Osteoblast (primary cell): ENCODE measurements at regions not wholly inside any gene's neighbourhood (a gene's known extent, or its start where the extent isn't known, plus 50 kb on each side); places are given as distances from the start of the nearest gene placed in this dataset.
A peak's percentile ranks its signal among the peaks of the same experiment; 100 is the strongest.

Experiments
- DNase-seq: peaks from one replicate; pipeline ENCODE4 v3.0.0; 2011; ENCODE audit warnings: low spot score, mixed read lengths; ENCODE audit not compliant: insufficient read length; ENCODE audit errors: missing footprints
- H2AFZ ChIP-seq: 2 replicates; pipeline ENCODE4 v1.6.0; 2011; ENCODE audit warnings: mild to moderate bottlenecking, low read length
- H3K27ac ChIP-seq: 2 replicates; pipeline ENCODE4 v1.5.1; 2011; ENCODE audit warnings: mild to moderate bottlenecking, low read depth, low read length, moderate library complexity
- H3K27me3 ChIP-seq: 2 replicates; pipeline ENCODE4 v1.6.0; 2012; ENCODE audit warnings: mild to moderate bottlenecking, control low read depth, inconsistent platforms, low read length, moderate library complexity; ENCODE audit not compliant: insufficient read depth
- H3K36me3 ChIP-seq: 2 replicates; pipeline ENCODE4 v1.5.1; 2011; ENCODE audit warnings: mild to moderate bottlenecking, low read length, control low read depth, moderate library complexity; ENCODE audit not compliant: insufficient read depth
- H3K4me1 ChIP-seq: 2 replicates; pipeline ENCODE4 v1.5.1; 2011; ENCODE audit warnings: mild to moderate bottlenecking, low read length, control low read depth, moderate library complexity; ENCODE audit not compliant: insufficient read depth
- H3K4me2 ChIP-seq: 2 replicates; pipeline ENCODE4 v1.6.0; 2011; ENCODE audit warnings: mild to moderate bottlenecking, low read length; ENCODE audit not compliant: insufficient read depth
- H3K4me3 ChIP-seq: fragments of 200-600 bp; sonication (generic); 3 replicates; pipeline ENCODE4 v1.5.1; 2012; ENCODE audit warnings: mild to moderate bottlenecking, low read length, inconsistent platforms; ENCODE audit not compliant: insufficient read depth
- H3K79me2 ChIP-seq: 2 replicates; pipeline ENCODE4 v1.6.0; 2012; ENCODE audit warnings: mild to moderate bottlenecking, low read length, control low read depth, inconsistent platforms; ENCODE audit not compliant: insufficient read depth
- H3K9me3 ChIP-seq: 2 replicates; pipeline ENCODE4 v1.5.1; 2011; ENCODE audit warnings: low read depth, low read length, control low read depth
- H4K20me1 ChIP-seq: 2 replicates; pipeline ENCODE4 v1.6.0; 2012; ENCODE audit warnings: mild to moderate bottlenecking, low read length, control low read depth; ENCODE audit not compliant: insufficient read depth
- TF ChIP-seq, protein P1 (sequence below): IDR thresholded peaks from 2 replicates; pipeline ENCODE4 v1.5.1; 2011; ENCODE audit warnings: mild to moderate bottlenecking, low read depth, low read length, moderate library complexity; ENCODE audit errors: extremely low read depth

DNA sequence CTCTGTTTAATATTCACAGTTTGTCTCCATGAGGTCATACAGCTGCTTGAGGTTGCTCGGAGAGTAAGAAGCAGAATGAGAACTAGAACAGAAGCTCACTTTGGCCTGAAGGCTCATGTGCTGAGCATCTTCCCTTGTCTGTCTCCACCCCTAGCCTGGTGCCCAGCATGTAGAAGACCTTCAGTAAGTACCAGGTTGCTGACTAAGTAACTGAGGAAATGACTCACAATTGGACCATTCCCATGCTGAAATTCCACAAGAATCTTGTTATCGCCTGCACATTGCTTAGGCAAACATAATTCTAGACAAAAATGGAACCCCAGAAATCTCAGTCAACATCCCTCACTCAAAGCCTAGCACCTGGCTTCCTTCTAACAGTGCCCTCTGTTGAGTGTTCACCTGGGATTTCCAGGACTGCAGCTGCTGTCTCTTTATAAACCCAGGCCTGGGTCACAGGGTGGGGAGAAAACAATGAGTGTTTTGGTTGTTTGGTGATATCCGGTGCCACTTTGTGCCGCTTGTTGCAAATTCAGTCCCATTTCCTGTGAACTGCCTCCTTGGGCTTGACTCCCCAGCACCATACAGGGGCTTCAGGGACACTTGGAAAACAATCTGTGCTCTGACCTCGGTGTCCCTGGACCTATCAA lies 406.8 kb downstream of the ETS1 start:
- TF ChIP-seq, protein P1, sequence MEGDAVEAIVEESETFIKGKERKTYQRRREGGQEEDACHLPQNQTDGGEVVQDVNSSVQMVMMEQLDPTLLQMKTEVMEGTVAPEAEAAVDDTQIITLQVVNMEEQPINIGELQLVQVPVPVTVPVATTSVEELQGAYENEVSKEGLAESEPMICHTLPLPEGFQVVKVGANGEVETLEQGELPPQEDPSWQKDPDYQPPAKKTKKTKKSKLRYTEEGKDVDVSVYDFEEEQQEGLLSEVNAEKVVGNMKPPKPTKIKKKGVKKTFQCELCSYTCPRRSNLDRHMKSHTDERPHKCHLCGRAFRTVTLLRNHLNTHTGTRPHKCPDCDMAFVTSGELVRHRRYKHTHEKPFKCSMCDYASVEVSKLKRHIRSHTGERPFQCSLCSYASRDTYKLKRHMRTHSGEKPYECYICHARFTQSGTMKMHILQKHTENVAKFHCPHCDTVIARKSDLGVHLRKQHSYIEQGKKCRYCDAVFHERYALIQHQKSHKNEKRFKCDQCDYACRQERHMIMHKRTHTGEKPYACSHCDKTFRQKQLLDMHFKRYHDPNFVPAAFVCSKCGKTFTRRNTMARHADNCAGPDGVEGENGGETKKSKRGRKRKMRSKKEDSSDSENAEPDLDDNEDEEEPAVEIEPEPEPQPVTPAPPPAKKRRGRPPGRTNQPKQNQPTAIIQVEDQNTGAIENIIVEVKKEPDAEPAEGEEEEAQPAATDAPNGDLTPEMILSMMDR = no peak
- Histone ChIP-seq H3K27ac (peak overlapping the region; percentile 57), H3K4me2 (peak overlapping the region; percentile 35), H3K4me3 (no peak overlapping the region), H3K79me2 (no peaks in the 10 kb centered on the region), H4K20me1 (no peaks in the 10 kb centered on the region), H3K4me1 (peaks cover 13% of the 10 kb centered on the region), H3K27me3 (no peaks in the 10 kb centered on the region), H3K36me3 (no peaks in the 10 kb centered on the region), H3K9me3 (no peaks in the 10 kb centered on the region), H2AFZ (peak overlapping the region; percentile 39)
- DNase-seq = peak; percentile 87

DNA sequence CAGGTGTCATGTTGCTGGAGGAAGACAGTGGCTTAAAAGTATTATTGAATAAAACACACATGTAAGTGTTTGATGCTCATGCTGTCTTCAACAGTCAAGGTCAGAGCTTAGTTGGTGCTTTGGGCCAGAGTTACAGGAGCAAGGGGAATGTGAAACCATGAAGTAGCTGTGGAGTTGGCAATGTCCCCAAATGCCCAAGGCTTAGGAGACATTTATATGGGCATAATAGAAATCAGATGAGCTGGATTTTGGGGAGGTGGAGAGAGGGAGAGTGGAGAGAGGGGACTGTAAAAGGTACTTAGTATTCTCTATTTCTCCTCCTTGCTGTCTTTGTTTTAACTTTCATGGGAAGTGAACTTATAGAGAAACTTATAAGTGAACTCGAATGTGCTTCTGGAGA lies 407.8 kb downstream of the ETS1 start:
- DNase-seq = no peak
- Histone ChIP-seq H4K20me1 (no peaks in the 10 kb centered on the region), H3K27me3 (no peaks in the 10 kb centered on the region), H3K4me2 (no peak overlapping the region), H3K4me1 (peaks cover 18% of the 10 kb centered on the region), H3K79me2 (no peaks in the 10 kb centered on the region), H3K4me3 (no peak overlapping the region), H2AFZ (no peak overlapping the region), H3K27ac (no peak overlapping the region), H3K36me3 (no peaks in the 10 kb centered on the region), H3K9me3 (no peaks in the 10 kb centered on the region)
- TF ChIP-seq, protein P1 = no peak

DNA sequence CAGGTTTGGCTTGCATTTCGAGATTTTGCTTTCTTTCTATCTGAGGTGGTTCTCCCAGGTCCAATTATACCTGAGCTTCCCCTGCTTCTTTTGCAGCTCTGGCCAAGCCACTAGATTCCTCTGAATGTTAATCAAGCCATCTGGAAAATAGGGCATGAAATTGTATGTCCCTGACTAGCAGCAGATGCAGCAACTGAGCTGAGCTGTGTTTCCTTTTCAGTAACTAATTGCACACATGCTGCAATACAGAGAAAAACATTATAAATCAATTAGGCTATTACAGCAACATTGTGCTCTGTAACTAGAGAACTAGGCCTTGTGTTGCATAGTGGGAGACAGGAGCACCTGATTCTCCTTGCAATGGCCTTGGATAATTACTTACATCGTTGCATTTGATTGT lies 408.3 kb downstream of the ETS1 start:
- no peaks in the 10 kb centered on the region for H3K36me3 ChIP-seq
- no peaks in the 10 kb centered on the region for H3K79me2 ChIP-seq
- TF ChIP-seq, protein P1 = no peak
- no peaks in the 10 kb centered on the region for H3K27me3 ChIP-seq
- no peaks in the 10 kb centered on the region for H4K20me1 ChIP-seq
- peaks cover 23% of the 10 kb centered on the region for H3K4me1 ChIP-seq
- no peaks in the 10 kb centered on the region for H3K9me3 ChIP-seq
- H3K27ac ChIP-seq = no peak overlapping the region
- DNase-seq = no peak
- no peak overlapping the region for H2AFZ ChIP-seq
- no peak overlapping the region for H3K4me3 ChIP-seq
- H3K4me2 ChIP-seq = no peak overlapping the region

DNA sequence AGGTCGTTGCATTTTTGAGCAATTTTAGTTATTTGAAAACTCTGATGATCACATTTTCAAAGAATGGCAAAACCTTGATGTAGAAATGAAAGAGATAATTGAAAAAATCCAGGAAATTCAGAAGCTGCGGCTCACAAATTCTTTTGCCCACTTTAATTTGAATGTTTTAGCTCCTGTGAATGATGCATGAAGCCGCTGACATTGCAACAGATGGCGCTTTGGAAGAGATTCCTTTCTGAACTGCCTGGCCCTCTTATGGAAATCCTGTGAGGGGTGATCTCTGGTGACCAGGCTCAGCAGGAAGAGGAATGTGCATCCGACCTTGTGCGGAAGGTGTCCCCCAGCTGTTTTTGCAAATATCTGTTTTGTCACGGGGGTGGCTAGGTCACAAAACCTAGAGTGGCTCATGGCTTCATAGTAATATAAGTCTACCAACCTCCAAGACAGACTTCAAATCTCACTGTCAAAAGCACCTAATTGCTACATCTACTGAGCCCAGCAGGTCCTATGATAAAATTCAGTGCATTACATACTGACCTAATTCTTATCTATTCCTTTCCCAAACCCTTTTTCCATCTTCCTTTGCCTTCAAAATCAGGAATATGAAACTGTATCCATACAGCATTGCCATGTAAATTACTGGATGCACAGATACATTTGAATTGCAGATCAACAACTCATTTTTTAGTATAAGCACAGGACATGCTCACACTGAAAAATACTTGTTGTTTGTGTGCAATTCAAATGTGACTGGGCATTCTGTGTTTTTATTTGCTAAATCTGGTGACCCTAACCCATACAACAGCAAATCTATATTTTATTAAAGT lies 412.7 kb downstream of the ETS1 start:
- H4K20me1 ChIP-seq = no peaks in the 10 kb centered on the region
- H3K4me3 ChIP-seq = no peak overlapping the region
- no peaks in the 10 kb centered on the region for H3K27me3 ChIP-seq
- no peaks in the 10 kb centered on the region for H3K79me2 ChIP-seq
- TF ChIP-seq, protein P1 = no peak
- no peaks in the 10 kb centered on the region for H3K36me3 ChIP-seq
- peak overlapping the region; percentile 21 for H3K27ac ChIP-seq
- H3K4me1 ChIP-seq = peaks cover 14% of the 10 kb centered on the region
- no peaks in the 10 kb centered on the region for H3K9me3 ChIP-seq
- no peak for DNase-seq
- H3K4me2 ChIP-seq = peak overlapping the region; percentile 12
- peak overlapping the region; percentile 1 for H2AFZ ChIP-seq
